ENCODE measurements at regions not wholly inside any gene's neighbourhood (a gene's known extent, or its start where the extent isn't known, plus 50 kb on each side); places are given as distances from the start of the nearest gene placed in this dataset.

- TF ChIP-seq CTCF (conservative IDR thresholded peaks at IDR 0.05 in 1 of 2, IDR thresholded peaks at IDR 0.05 in 1 of 2; ENCODE audit: low read depth in 1 of 2, low read length in 2 of 2), result no peak
- TF ChIP-seq EZH2 (IDR thresholded peaks at IDR 0.05; ENCODE audit: low read length, missing control alignments), result no peak
These were observed 325.8 kb downstream of the ARAP2 start for GRCh38 chr4:35918491-35918977.

All from fibroblast of lung (primary cell).